ENCODE measurements at regions not wholly inside any gene's neighbourhood (a gene's known extent, or its start where the extent isn't known, plus 50 kb on each side); places are given as distances from the start of the nearest gene placed in this dataset.

DNA sequence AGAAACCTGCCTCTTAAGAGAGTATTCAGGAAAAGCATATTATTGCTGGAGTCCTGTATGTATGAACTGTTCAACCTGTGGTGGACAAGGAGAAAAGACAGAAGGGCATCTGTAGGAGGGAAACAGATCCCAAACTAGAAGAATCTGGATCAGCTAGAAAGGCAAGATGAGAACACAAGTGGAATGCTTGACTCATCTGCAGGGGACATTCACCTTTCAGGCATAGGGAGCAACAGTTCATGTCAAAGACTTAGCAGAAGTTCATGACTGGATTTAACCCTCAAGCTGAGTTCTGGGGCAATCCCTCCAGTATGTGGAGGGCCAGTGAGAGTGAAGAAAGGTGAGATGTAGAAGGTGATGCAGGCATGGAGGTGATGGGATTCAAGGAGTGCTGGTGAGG lies 135.9 kb upstream of the DYNLRB2 start:
- Histone ChIP-seq H3K9ac (ENCODE audit: low read depth, low read length, poor library complexity, severe bottlenecking) (no peak overlapping the region), H3K27me3 (ENCODE audit: insufficient read depth, low read length, poor library complexity, severe bottlenecking) (no peaks in the 10 kb centered on the region), H3K36me3 (ENCODE audit: insufficient read depth, low read length) (no peaks in the 10 kb centered on the region), H3K4me2 (ENCODE audit: low read depth, low read length, poor library complexity, severe bottlenecking) (no peak overlapping the region), H3K9me2 (replicated peaks; ENCODE audit: low read depth, low read length) (no peaks in the 10 kb centered on the region), H3K4me3 (ENCODE audit: low read length, poor library complexity, severe bottlenecking) (no peak overlapping the region), H3K9me3 (ENCODE audit: insufficient read depth, low read depth, low read length) (no peaks in the 10 kb centered on the region), H3K79me2 (ENCODE audit: insufficient read depth, low read length) (no peaks in the 10 kb centered on the region), H3F3A (ENCODE audit: low read depth) (no peaks in the 10 kb centered on the region), H3K4me1 (ENCODE audit: insufficient read depth, low read length, poor library complexity, severe bottlenecking) (no peaks in the 10 kb centered on the region), H4K20me1 (ENCODE audit: insufficient read depth, low read length, poor library complexity, severe bottlenecking) (no peaks in the 10 kb centered on the region), H2AFZ (ENCODE audit: low read length) (no peak overlapping the region)
- TF ChIP-seq EZH2phosphoT487 (IDR thresholded peaks at IDR 0.05; ENCODE audit: borderline replicate concordance): no peak
- TF ChIP-seq, protein P1, sequence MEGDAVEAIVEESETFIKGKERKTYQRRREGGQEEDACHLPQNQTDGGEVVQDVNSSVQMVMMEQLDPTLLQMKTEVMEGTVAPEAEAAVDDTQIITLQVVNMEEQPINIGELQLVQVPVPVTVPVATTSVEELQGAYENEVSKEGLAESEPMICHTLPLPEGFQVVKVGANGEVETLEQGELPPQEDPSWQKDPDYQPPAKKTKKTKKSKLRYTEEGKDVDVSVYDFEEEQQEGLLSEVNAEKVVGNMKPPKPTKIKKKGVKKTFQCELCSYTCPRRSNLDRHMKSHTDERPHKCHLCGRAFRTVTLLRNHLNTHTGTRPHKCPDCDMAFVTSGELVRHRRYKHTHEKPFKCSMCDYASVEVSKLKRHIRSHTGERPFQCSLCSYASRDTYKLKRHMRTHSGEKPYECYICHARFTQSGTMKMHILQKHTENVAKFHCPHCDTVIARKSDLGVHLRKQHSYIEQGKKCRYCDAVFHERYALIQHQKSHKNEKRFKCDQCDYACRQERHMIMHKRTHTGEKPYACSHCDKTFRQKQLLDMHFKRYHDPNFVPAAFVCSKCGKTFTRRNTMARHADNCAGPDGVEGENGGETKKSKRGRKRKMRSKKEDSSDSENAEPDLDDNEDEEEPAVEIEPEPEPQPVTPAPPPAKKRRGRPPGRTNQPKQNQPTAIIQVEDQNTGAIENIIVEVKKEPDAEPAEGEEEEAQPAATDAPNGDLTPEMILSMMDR (conservative IDR thresholded peaks at IDR 0.05; ENCODE audit: low read length): no peak

DNA sequence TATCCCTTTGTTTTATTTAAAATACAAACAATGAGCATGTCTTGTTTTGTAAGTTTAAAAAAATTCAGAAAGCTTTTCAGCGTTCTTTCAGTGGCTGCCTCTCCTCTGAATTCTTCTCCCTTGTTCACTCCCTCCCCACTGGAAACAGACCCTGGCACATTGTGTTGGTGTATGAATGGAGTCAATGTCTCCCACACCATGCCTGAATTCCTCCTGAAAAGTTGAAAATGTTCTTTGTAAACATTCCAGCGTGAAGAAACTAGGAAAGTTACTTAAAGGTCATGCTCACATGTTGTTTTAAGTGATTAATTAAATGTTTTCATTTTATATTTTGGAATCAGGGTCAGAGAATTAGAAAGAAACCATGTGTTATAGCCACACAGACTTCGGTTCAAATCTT lies 136.9 kb upstream of the DYNLRB2 start:
- H3K9ac ChIP-seq (ENCODE audit: low read depth, low read length, poor library complexity, severe bottlenecking): no peak overlapping the region
- no peaks in the 10 kb centered on the region for H3K79me2 ChIP-seq (ENCODE audit: insufficient read depth, low read length)
- no peaks in the 10 kb centered on the region for H3K9me3 ChIP-seq (ENCODE audit: insufficient read depth, low read depth, low read length)
- no peaks in the 10 kb centered on the region for H3K4me1 ChIP-seq (ENCODE audit: insufficient read depth, low read length, poor library complexity, severe bottlenecking)
- no peak overlapping the region for H2AFZ ChIP-seq (ENCODE audit: low read length)
- H3K36me3 ChIP-seq (ENCODE audit: insufficient read depth, low read length): no peaks in the 10 kb centered on the region
- no peak overlapping the region for H3K4me2 ChIP-seq (ENCODE audit: low read depth, low read length, poor library complexity, severe bottlenecking)
- no peaks in the 10 kb centered on the region for H4K20me1 ChIP-seq (ENCODE audit: insufficient read depth, low read length, poor library complexity, severe bottlenecking)
- TF ChIP-seq EZH2phosphoT487 (IDR thresholded peaks at IDR 0.05; ENCODE audit: borderline replicate concordance): no peak
- TF ChIP-seq, protein P1 (conservative IDR thresholded peaks at IDR 0.05; ENCODE audit: low read length): no peak
- peaks cover under 1% of the 10 kb centered on the region for H3K27me3 ChIP-seq (ENCODE audit: insufficient read depth, low read length, poor library complexity, severe bottlenecking)
- no peak overlapping the region for H3K4me3 ChIP-seq (ENCODE audit: low read length, poor library complexity, severe bottlenecking)
- no peaks in the 10 kb centered on the region for H3F3A ChIP-seq (ENCODE audit: low read depth)
- H3K9me2 ChIP-seq (replicated peaks; ENCODE audit: low read depth, low read length): no peaks in the 10 kb centered on the region

DNA sequence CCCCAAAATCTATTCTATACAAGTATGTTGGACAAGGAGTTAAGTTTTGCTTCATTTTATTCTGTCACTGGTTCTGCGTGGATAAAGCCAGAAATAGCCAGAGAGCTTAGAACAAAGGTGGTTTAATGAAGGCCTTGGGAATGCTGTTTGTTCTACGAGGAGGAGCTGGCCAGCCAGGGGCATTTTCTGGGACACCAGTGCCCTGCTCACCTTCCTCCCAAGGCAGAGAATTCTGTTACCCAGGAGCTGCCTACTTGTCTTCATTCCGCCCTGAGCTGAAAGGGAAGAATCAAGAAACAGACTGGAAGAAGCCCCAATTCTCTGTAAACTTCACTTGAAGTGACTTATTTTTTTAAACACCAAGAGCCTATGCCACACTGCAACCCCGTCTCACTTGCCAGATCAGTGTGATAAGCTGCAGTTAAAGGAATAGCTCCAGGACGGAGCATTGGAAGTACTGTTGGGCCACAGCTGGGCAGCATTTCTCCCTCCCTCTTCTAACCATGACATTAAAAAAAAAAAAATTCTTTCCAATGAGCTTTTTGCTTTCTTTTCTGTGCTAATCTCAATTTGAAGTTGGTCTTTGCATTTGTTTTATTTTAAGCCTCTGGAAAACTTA lies 149.8 kb upstream of the DYNLRB2 start:
- no peaks in the 10 kb centered on the region for H3K9me3 ChIP-seq (ENCODE audit: insufficient read depth, low read depth, low read length)
- no peak overlapping the region for H3K9ac ChIP-seq (ENCODE audit: low read depth, low read length, poor library complexity, severe bottlenecking)
- H3K79me2 ChIP-seq (ENCODE audit: insufficient read depth, low read length): no peaks in the 10 kb centered on the region
- no peaks in the 10 kb centered on the region for H3F3A ChIP-seq (ENCODE audit: low read depth)
- H3K4me3 ChIP-seq (ENCODE audit: low read length, poor library complexity, severe bottlenecking): no peak overlapping the region
- no peaks in the 10 kb centered on the region for H3K27me3 ChIP-seq (ENCODE audit: insufficient read depth, low read length, poor library complexity, severe bottlenecking)
- H2AFZ ChIP-seq (ENCODE audit: low read length): no peak overlapping the region
- no peaks in the 10 kb centered on the region for H3K4me1 ChIP-seq (ENCODE audit: insufficient read depth, low read length, poor library complexity, severe bottlenecking)
- TF ChIP-seq, protein P1 (conservative IDR thresholded peaks at IDR 0.05; ENCODE audit: low read length): no peak
- no peaks in the 10 kb centered on the region for H3K9me2 ChIP-seq (replicated peaks; ENCODE audit: low read depth, low read length)
- H3K4me2 ChIP-seq (ENCODE audit: low read depth, low read length, poor library complexity, severe bottlenecking): no peak overlapping the region
- H4K20me1 ChIP-seq (ENCODE audit: insufficient read depth, low read length, poor library complexity, severe bottlenecking): no peaks in the 10 kb centered on the region
- no peaks in the 10 kb centered on the region for H3K36me3 ChIP-seq (ENCODE audit: insufficient read depth, low read length)
